Epidermal melanocyte (primary cell): ENCODE measurements at regions not wholly inside any gene's neighbourhood (a gene's known extent, or its start where the extent isn't known, plus 50 kb on each side); places are given as distances from the start of the nearest gene placed in this dataset.

Experiments used
- DNase-seq: peaks from one replicate; pipeline ENCODE4 v3.0.0; 2011; ENCODE audit warnings: low spot score; ENCODE audit not compliant: insufficient read length

GRCh38 chr10:4202938-4203337, 417.9 kb upstream of the KLF6 start:
- no peak for DNase-seq

GRCh38 chr10:4201866-4202825, 417.1 kb upstream of the KLF6 start:
- DNase-seq: no peak

- no peak for DNase-seq
These were observed 414.2 kb upstream of the KLF6 start for GRCh38 chr10:4199196-4199595.

GRCh38 chr10:4198216-4198615, 413.2 kb upstream of the KLF6 start:
- DNase-seq: no peak

- no peak for DNase-seq
These were observed 412.7 kb upstream of the KLF6 start for GRCh38 chr10:4197676-4198075.

- DNase-seq: no peak
These were observed 411.9 kb upstream of the KLF6 start for GRCh38 chr10:4196771-4197390.

- DNase-seq: no peak
These were observed 411.2 kb upstream of the KLF6 start for GRCh38 chr10:4196183-4196582.

- DNase-seq: no peak
These were observed 410.2 kb upstream of the KLF6 start for GRCh38 chr10:4195213-4195612.

GRCh38 chr10:4194231-4194630, 409.2 kb upstream of the KLF6 start:
- no peak for DNase-seq

GRCh38 chr10:4191894-4192293, 406.9 kb upstream of the KLF6 start:
- DNase-seq: no peak

- no peak for DNase-seq
These were observed 406.3 kb upstream of the KLF6 start for GRCh38 chr10:4191354-4191753.

- no peak for DNase-seq
These were observed 405.9 kb upstream of the KLF6 start for GRCh38 chr10:4190876-4191275.

GRCh38 chr10:4189281-4189680, 404.3 kb upstream of the KLF6 start:
- DNase-seq: no peak

- no peak for DNase-seq
These were observed 403.4 kb upstream of the KLF6 start for GRCh38 chr10:4188406-4188805.

- no peak for DNase-seq
These were observed 402.0 kb upstream of the KLF6 start for GRCh38 chr10:4186849-4187540.

GRCh38 chr10:4183761-4184261, 398.8 kb upstream of the KLF6 start:
- DNase-seq: no peak

GRCh38 chr10:4181621-4182049, 396.6 kb upstream of the KLF6 start:
- DNase-seq: no peak

- DNase-seq: no peak
These were observed 396.1 kb upstream of the KLF6 start for GRCh38 chr10:4181081-4181480.

GRCh38 chr10:4177791-4178190, 392.8 kb upstream of the KLF6 start:
- no peak for DNase-seq

- DNase-seq: no peak
These were observed 391.7 kb upstream of the KLF6 start for GRCh38 chr10:4176500-4177281.

GRCh38 chr10:4174197-4174596, 389.2 kb upstream of the KLF6 start:
- DNase-seq: no peak
